GM18867 (cell line): ENCODE measurements at regions not wholly inside any gene's neighbourhood (a gene's known extent, or its start where the extent isn't known, plus 50 kb on each side); places are given as distances from the start of the nearest gene placed in this dataset.

ENCODE experiments used
- ATAC-seq: cut with Tn5 transposase; IDR thresholded peaks from one replicate; pipeline ENCODE4 v1.9.1; 2021; ENCODE audit warnings: mild to moderate bottlenecking, moderate library complexity; ENCODE audit not compliant: unreplicated experiment

GRCh38 chr14:53493320-53493719 is 340.2 kb upstream of the DDHD1 start:
- ATAC-seq, result no peak

DNA sequence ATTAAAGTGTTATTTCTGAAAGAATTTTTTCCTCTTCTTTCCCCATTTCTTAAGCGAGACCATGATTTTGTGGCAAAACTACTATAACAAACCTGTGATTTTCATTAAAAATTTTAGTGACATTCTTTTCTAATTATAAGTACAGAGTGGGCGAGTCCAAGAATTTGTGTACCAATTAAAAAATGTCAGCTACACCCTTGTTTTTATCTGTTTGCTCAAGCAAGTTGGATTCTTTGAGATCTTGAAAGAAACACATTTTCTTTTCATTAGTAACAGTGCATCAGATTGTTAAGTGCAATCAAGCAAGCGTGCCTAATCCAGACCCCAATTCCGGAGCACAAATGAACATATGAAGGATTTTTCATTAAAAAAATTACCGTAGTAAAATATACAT is 338.8 kb upstream of the DDHD1 start:
- ATAC-seq, result no peak

- ATAC-seq, result no peak
Observed at GRCh38 chr14:53491256-53491883, 338.2 kb upstream of the DDHD1 start.

- ATAC-seq, result no peak
Observed at GRCh38 chr14:53478174-53478573, 325.1 kb upstream of the DDHD1 start.

- no peak for ATAC-seq
Observed at GRCh38 chr14:53473480-53473879, 320.4 kb upstream of the DDHD1 start.

DNA sequence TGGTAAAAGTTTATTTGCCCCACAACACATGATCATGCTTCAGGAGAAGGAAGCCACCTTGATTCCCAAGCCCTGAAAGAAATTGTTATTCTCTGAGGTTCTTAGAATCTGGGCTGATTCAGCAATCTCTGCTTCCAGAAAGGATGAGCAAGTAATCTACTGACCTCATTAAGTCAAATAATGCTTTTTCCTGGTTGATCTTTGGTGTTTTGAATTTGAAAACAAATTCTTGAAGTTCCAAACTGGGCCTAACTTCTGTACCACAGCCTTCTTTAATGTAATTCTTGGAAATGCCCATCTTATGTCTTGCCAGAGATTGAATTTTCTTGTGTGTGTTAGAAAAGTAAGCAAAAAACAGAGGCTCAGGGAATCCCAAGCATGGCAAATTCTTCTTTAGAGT is 319.2 kb upstream of the DDHD1 start:
- no peak for ATAC-seq

DNA sequence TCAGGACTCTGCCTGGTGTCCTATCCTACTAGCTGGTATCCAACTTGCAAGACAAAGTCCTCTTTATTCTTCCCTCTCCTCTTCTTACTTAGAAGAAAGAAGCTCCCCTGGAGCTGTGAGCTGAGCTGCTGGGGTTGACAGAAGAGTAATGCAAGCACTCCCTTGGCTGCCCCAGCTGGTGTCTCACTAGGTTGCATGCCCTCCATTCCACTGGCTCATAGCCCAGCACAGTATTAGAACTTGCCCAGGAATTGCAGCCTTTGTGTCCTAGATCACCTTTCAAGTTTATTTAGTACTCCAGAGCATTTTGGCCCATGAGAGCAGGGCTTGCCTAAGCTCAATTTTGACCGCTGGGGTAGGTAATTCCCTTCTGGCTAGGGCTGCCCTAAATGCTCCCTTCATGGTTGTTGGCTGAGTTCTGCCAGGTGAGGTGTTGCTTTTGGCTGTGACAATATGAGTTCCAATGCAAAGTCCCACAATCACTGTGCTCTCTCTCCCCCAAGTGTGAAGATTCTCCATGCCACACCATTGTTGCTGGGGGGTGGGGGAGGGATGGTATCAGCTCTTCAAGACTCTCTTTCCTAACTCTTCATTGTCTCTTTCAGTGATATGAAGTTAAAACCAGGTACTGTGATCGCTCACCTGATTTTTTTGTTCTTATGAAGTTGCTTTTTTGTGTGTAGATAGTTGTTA is 317.4 kb upstream of the DDHD1 start:
- ATAC-seq, result no peak

GRCh38 chr14:53468876-53469275 is 315.8 kb upstream of the DDHD1 start:
- no peak for ATAC-seq

GRCh38 chr14:53464376-53464775 is 311.3 kb upstream of the DDHD1 start:
- ATAC-seq, result no peak

DNA sequence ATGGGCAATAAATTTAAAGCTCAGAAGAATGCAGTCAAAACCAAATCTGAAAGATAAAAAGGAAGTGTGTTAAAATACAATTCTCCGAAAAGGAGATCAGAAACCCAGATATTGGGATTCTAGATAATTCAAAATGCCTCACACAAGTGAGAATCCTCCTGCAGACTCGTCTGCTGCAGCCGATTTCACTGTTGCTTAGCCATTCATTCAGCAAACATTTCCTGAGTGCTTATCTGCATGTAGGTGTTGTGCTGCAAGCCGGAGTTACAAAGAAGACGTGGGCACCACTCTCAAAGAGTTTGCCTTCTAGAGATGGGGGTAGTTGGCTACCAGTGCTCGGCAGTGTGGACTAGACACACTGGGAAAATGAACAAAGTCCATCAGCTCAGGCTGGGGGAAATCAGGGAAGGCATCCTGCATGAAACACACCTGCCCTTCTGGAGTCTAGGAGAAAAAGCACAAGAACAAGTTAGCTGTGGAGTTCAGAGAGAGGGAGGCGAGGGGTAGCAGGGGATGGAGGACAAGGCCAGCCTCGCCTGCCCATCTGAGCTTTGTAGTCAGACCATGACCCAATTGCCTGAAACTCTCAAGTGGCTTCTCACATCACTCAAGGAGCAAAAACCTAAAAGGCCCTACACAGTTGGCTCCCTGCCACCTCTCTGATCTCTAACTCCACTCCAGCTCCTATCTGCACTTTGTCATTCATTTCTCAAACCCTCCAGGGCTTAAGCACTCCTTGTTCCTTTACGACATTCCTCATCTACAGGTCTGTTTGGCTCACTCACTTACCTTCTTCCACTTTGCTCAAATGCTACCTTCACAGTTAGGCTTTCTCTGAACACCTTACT is 310.0 kb upstream of the DDHD1 start:
- ATAC-seq, result no peak

DNA sequence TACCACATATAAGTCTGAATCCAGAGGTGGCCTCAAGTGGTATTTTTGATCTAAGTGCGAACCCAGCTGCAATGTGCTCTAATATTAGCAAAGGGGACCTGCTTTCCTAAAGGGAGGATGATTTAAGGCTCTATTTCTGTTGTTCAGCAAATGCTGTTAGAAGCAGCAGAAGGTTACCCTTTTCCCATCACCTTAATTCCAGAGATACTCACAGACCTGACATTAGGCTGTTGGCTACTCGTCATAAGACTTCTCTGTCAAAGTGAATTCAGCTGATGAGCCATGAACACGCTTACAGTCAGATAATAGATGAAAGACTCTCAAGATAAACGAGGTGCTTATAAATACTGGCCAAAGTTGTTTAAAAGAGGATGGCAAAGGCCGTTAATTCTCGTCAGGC is 308.7 kb upstream of the DDHD1 start:
- ATAC-seq, result no peak

- no peak for ATAC-seq
Observed at GRCh38 chr14:53460544-53460943, 307.4 kb upstream of the DDHD1 start.

DNA sequence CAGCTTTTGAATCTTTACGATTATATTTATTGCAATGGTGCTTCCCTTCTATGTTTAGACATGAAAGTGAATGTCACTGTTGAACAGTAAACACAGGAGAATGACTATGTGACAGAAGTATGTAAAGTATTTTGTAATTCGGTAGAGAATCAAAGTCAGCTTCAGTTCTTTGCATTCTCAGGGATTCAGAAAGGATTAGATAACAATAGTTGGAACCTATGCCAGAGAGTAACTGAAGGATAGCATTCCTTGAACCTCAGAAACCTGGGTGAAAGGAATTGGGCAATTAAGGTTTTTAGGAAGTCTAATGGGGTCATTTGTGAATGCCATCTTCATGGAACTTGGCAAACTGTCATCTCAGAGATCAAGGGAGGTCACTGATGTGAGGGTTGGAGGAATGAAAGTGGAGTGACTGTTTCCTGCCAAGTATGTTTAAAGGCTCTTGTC is 305.3 kb upstream of the DDHD1 start:
- no peak for ATAC-seq

GRCh38 chr14:53456931-53457330 is 303.8 kb upstream of the DDHD1 start:
- no peak for ATAC-seq

- ATAC-seq, result no peak
Observed at GRCh38 chr14:53452005-53452673, 299.0 kb upstream of the DDHD1 start.

- no peak for ATAC-seq
Observed at GRCh38 chr14:53450871-53451270, 297.7 kb upstream of the DDHD1 start.

DNA sequence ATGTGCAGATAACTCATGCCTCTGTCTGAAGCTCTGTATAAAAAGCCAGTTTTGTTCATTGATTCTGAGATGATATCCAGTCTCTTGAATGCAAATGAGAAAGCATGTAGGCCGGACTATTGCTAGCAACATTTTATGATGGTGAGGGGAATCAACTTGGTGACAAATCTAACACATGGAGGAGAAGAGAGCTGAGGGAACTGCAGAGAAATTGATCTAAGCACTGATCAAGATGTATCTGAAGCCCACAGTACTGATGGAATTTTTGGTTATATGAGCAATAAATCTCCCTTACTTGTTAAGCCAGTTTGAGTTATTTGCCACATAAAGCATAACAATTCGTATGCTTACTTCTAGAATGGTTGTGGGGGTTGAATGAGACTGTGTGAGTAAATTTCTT is 295.6 kb upstream of the DDHD1 start:
- ATAC-seq, result no peak

GRCh38 chr14:53444677-53445312 is 291.7 kb upstream of the DDHD1 start:
- ATAC-seq, result no peak

- no peak for ATAC-seq
Observed at GRCh38 chr14:53441789-53442188, 288.7 kb upstream of the DDHD1 start.

DNA sequence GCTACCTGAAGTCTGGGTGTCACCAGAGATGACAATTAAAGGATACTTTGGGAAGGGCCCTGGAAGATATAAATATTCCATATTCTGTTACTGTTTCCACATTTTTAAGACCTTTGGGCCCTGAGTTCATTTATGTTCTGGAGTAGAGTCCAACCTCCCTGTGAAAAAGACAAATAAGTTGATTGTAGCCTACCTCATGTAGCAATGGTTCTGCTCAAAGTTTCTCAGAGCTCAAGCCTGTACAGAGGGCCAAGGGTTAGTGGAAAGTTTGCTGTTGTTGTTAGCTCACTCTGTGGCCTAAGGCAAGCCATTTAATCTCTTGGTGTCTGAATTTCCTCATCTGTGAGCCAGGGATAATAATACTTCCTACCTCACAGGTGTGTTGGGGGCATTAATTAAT is 284.7 kb upstream of the DDHD1 start:
- ATAC-seq, result no peak

DNA sequence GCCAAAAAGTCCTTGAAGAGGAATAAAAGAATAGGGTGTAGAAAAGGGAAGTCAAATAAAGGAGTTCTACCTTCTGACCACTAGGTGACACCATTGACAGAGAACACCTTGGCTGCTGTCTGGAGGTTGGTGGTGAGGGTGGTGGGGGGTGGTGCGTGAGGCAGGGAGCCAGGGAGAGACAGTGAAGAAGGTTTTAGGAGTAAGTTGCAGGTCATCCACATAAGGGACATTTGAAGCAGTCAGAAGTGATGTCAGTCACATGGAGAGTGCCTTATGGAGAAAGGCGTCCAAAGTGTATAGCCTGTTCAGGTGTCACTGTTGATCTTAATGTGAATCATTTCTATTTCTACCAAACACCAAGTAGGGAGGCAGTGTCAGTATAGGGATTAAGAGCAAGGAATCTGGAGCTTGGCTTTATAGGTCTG is 279.3 kb upstream of the DDHD1 start:
- ATAC-seq, result peak; percentile 94
